NB4 (cell line): ENCODE measurements at regions not wholly inside any gene's neighbourhood (a gene's known extent, or its start where the extent isn't known, plus 50 kb on each side); places are given as distances from the start of the nearest gene placed in this dataset.

Experiments used
- CTCF ChIP-seq: IDR thresholded peaks from one replicate; pipeline ENCODE4 v1.5.1; 2012; ENCODE audit warnings: low read depth, low read length
- MYC ChIP-seq: IDR thresholded peaks from 2 replicates; pipeline ENCODE4 v1.6.1; 2011; ENCODE audit warnings: low read depth, low read length

- TF ChIP-seq CTCF (no peak), MYC (no peak)
Measured at GRCh38 chr2:2930841-2931240, 446.8 kb downstream of the EIPR1 start.
